ENCODE measurements at regions not wholly inside any gene's neighbourhood (a gene's known extent, or its start where the extent isn't known, plus 50 kb on each side); places are given as distances from the start of the nearest gene placed in this dataset.

DNA sequence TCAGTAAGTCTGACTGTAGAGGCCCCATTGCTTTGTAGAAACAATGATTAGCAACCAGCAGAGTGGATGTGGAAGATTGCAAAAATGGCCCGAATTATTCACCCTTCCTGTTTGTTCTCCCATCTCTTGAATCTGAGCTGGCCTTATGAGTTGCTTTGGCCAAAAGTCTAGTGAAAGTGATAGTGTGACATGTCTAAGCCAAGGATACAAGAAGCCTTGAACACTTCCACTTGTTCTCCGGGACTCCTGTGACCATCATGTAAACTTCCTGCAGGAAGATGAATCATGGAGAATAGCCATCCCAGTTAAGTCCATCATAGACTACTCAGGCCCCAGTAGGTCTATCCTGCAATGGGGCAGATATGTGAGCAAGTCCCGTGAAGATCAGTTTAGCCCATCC lies 252.0 kb upstream of the JAG1 start:
- Mint-ChIP-seq H3K9me3 (no peaks in the 10 kb centered on the region; the same call in 2 of the 3 replicates), H3K36me3 (ENCODE audit: low read depth) (no peaks in the 10 kb centered on the region), H3K4me1 (peaks cover 11% of the 10 kb centered on the region), H3K27me3 (ENCODE audit: insufficient read depth, low read depth, poor library complexity) (peaks cover 2% of the 10 kb centered on the region), H3K27ac (no peak overlapping the region), H3K4me3 (no peak overlapping the region)
- no peaks in the 10 kb centered on the region for H3K79me2 ChIP-seq (replicated peaks; ENCODE audit: insufficient read depth)
- no peak overlapping the region for H3K27ac ChIP-seq (ENCODE audit: low read depth)
- H3K4me3 ChIP-seq = no peak overlapping the region
- no peaks in the 10 kb centered on the region for H3K4me1 ChIP-seq (ENCODE audit: insufficient read depth)
- no peaks in the 10 kb centered on the region for H3F3A ChIP-seq (replicated peaks; ENCODE audit: low read depth)
- DNase-seq (ENCODE audit: low spot score) = no peak
- TF ChIP-seq, protein P1, sequence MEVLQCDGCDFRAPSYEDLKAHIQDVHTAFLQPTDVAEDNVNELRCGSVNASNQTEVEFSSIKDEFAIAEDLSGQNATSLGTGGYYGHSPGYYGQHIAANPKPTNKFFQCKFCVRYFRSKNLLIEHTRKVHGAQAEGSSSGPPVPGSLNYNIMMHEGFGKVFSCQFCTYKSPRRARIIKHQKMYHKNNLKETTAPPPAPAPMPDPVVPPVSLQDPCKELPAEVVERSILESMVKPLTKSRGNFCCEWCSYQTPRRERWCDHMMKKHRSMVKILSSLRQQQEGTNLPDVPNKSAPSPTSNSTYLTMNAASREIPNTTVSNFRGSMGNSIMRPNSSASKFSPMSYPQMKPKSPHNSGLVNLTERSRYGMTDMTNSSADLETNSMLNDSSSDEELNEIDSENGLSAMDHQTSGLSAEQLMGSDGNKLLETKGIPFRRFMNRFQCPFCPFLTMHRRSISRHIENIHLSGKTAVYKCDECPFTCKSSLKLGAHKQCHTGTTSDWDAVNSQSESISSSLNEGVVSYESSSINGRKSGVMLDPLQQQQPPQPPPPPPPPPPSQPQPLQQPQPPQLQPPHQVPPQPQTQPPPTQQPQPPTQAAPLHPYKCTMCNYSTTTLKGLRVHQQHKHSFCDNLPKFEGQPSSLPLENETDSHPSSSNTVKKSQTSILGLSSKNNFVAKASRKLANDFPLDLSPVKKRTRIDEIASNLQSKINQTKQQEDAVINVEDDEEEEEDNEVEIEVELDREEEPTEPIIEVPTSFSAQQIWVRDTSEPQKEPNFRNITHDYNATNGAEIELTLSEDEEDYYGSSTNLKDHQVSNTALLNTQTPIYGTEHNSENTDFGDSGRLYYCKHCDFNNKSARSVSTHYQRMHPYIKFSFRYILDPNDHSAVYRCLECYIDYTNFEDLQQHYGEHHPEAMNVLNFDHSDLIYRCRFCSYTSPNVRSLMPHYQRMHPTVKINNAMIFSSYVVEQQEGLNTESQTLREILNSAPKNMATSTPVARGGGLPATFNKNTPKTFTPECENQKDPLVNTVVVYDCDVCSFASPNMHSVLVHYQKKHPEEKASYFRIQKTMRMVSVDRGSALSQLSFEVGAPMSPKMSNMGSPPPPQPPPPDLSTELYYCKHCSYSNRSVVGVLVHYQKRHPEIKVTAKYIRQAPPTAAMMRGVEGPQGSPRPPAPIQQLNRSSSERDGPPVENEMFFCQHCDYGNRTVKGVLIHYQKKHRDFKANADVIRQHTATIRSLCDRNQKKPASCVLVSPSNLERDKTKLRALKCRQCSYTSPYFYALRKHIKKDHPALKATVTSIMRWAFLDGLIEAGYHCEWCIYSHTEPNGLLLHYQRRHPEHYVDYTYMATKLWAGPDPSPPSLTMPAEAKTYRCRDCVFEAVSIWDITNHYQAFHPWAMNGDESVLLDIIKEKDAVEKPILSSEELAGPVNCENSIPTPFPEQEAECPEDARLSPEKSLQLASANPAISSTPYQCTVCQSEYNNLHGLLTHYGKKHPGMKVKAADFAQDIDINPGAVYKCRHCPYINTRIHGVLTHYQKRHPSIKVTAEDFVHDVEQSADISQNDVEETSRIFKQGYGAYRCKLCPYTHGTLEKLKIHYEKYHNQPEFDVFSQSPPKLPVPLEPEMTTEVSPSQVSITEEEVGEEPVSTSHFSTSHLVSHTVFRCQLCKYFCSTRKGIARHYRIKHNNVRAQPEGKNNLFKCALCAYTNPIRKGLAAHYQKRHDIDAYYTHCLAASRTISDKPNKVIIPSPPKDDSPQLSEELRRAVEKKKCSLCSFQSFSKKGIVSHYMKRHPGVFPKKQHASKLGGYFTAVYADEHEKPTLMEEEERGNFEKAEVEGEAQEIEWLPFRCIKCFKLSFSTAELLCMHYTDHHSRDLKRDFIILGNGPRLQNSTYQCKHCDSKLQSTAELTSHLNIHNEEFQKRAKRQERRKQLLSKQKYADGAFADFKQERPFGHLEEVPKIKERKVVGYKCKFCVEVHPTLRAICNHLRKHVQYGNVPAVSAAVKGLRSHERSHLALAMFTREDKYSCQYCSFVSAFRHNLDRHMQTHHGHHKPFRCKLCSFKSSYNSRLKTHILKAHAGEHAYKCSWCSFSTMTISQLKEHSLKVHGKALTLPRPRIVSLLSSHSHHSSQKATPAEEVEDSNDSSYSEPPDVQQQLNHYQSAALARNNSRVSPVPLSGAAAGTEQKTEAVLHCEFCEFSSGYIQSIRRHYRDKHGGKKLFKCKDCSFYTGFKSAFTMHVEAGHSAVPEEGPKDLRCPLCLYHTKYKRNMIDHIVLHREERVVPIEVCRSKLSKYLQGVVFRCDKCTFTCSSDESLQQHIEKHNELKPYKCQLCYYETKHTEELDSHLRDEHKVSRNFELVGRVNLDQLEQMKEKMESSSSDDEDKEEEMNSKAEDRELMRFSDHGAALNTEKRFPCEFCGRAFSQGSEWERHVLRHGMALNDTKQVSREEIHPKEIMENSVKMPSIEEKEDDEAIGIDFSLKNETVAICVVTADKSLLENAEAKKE (CRISPR knock-in tag; IDR thresholded peaks at IDR 0.05) = no peak
- TF ChIP-seq ZNF114 (CRISPR knock-in tag; IDR thresholded peaks at IDR 0.05) = no peak
- no peak for TF ChIP-seq NANOG (IDR thresholded peaks at IDR 0.05; ENCODE audit: borderline replicate concordance)
- TF ChIP-seq POLR2AphosphoS5 (IDR thresholded peaks at IDR 0.05; ENCODE audit: low read depth) = no peak
- TF ChIP-seq CREB1 (CRISPR knock-in tag; IDR thresholded peaks at IDR 0.05; ENCODE audit: low read depth) = no peak
- no peak for TF ChIP-seq EZH2phosphoT487 (IDR thresholded peaks at IDR 0.05; ENCODE audit: unreplicated experiment)
- no peak for TF ChIP-seq ZNF331 (CRISPR knock-in tag; IDR thresholded peaks at IDR 0.05; ENCODE audit: low read depth)
- TF ChIP-seq, protein P2, sequence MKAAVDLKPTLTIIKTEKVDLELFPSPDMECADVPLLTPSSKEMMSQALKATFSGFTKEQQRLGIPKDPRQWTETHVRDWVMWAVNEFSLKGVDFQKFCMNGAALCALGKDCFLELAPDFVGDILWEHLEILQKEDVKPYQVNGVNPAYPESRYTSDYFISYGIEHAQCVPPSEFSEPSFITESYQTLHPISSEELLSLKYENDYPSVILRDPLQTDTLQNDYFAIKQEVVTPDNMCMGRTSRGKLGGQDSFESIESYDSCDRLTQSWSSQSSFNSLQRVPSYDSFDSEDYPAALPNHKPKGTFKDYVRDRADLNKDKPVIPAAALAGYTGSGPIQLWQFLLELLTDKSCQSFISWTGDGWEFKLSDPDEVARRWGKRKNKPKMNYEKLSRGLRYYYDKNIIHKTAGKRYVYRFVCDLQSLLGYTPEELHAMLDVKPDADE (IDR thresholded peaks at IDR 0.05) = no peak
- no peak for TF ChIP-seq EZH2 (IDR thresholded peaks at IDR 0.05; ENCODE audit: low read depth, unreplicated experiment)
- TF ChIP-seq JUNB (IDR thresholded peaks at IDR 0.05; ENCODE audit: unreplicated experiment) = no peak
- TF ChIP-seq, protein P3, sequence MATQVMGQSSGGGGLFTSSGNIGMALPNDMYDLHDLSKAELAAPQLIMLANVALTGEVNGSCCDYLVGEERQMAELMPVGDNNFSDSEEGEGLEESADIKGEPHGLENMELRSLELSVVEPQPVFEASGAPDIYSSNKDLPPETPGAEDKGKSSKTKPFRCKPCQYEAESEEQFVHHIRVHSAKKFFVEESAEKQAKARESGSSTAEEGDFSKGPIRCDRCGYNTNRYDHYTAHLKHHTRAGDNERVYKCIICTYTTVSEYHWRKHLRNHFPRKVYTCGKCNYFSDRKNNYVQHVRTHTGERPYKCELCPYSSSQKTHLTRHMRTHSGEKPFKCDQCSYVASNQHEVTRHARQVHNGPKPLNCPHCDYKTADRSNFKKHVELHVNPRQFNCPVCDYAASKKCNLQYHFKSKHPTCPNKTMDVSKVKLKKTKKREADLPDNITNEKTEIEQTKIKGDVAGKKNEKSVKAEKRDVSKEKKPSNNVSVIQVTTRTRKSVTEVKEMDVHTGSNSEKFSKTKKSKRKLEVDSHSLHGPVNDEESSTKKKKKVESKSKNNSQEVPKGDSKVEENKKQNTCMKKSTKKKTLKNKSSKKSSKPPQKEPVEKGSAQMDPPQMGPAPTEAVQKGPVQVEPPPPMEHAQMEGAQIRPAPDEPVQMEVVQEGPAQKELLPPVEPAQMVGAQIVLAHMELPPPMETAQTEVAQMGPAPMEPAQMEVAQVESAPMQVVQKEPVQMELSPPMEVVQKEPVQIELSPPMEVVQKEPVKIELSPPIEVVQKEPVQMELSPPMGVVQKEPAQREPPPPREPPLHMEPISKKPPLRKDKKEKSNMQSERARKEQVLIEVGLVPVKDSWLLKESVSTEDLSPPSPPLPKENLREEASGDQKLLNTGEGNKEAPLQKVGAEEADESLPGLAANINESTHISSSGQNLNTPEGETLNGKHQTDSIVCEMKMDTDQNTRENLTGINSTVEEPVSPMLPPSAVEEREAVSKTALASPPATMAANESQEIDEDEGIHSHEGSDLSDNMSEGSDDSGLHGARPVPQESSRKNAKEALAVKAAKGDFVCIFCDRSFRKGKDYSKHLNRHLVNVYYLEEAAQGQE (IDR thresholded peaks at IDR 0.05; ENCODE audit: unreplicated experiment) = no peak
- no peak for TF ChIP-seq STAT1 (IDR thresholded peaks at IDR 0.05; ENCODE audit: unreplicated experiment)
- TF ChIP-seq, protein P4, sequence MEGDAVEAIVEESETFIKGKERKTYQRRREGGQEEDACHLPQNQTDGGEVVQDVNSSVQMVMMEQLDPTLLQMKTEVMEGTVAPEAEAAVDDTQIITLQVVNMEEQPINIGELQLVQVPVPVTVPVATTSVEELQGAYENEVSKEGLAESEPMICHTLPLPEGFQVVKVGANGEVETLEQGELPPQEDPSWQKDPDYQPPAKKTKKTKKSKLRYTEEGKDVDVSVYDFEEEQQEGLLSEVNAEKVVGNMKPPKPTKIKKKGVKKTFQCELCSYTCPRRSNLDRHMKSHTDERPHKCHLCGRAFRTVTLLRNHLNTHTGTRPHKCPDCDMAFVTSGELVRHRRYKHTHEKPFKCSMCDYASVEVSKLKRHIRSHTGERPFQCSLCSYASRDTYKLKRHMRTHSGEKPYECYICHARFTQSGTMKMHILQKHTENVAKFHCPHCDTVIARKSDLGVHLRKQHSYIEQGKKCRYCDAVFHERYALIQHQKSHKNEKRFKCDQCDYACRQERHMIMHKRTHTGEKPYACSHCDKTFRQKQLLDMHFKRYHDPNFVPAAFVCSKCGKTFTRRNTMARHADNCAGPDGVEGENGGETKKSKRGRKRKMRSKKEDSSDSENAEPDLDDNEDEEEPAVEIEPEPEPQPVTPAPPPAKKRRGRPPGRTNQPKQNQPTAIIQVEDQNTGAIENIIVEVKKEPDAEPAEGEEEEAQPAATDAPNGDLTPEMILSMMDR (conservative IDR thresholded peaks at IDR 0.05; ENCODE audit: low read depth in 2 of 2) = no peak
- H3K9me2 ChIP-seq (ENCODE audit: insufficient read depth) = peaks cover 12% of the 10 kb centered on the region
- no peaks in the 10 kb centered on the region for H3K27me3 ChIP-seq (ENCODE audit: insufficient read depth)
- H3K36me3 ChIP-seq (ENCODE audit: insufficient read depth) = no peaks in the 10 kb centered on the region
- H4K20me1 ChIP-seq (replicated peaks; ENCODE audit: insufficient read depth) = no peaks in the 10 kb centered on the region
- H3K4me2 ChIP-seq = no peak overlapping the region
- no peak for ATAC-seq
- no peak overlapping the region for H2AFZ ChIP-seq

Measured in GM23338 (cell line).